GM21723 (cell line): ENCODE measurements at regions not wholly inside any gene's neighbourhood (a gene's known extent, or its start where the extent isn't known, plus 50 kb on each side); places are given as distances from the start of the nearest gene placed in this dataset.

Source experiments
- ATAC-seq: cut with Tn5 transposase; IDR thresholded peaks from one replicate; pipeline ENCODE4 v1.9.1; 2021; ENCODE audit warnings: mild to moderate bottlenecking, moderate library complexity; ENCODE audit not compliant: unreplicated experiment

GRCh38 chr2:104583811-104584210 is 270.1 kb upstream of the POU3F3 start:
- no peak for ATAC-seq

- no peak for ATAC-seq
Observed at GRCh38 chr2:104584393-104584792, 269.5 kb upstream of the POU3F3 start.

- no peak for ATAC-seq
Observed at GRCh38 chr2:104595576-104595975, 258.3 kb upstream of the POU3F3 start.

- ATAC-seq, result no peak
Observed at GRCh38 chr2:104597942-104598341, 256.0 kb upstream of the POU3F3 start.

- ATAC-seq, result no peak
Observed at GRCh38 chr2:104598636-104599035, 255.3 kb upstream of the POU3F3 start.

- ATAC-seq, result no peak
Observed at GRCh38 chr2:104599787-104600510, 254.0 kb upstream of the POU3F3 start.

GRCh38 chr2:104606056-104606455 is 247.9 kb upstream of the POU3F3 start:
- no peak for ATAC-seq

GRCh38 chr2:104616856-104617255 is 237.1 kb upstream of the POU3F3 start:
- no peak for ATAC-seq

GRCh38 chr2:104620801-104621200 is 233.1 kb upstream of the POU3F3 start:
- no peak for ATAC-seq

GRCh38 chr2:104635608-104636007 is 218.3 kb upstream of the POU3F3 start:
- no peak for ATAC-seq

GRCh38 chr2:104638190-104638858 is 215.6 kb upstream of the POU3F3 start:
- ATAC-seq, result no peak

- no peak for ATAC-seq
Observed at GRCh38 chr2:104638859-104639202, 215.1 kb upstream of the POU3F3 start.

- no peak for ATAC-seq
Observed at GRCh38 chr2:104641786-104642185, 212.1 kb upstream of the POU3F3 start.

- ATAC-seq, result no peak
Observed at GRCh38 chr2:104648376-104648775, 205.5 kb upstream of the POU3F3 start.

GRCh38 chr2:104649866-104650265 is 204.0 kb upstream of the POU3F3 start:
- ATAC-seq, result no peak

- no peak for ATAC-seq
Observed at GRCh38 chr2:104650405-104650996, 203.4 kb upstream of the POU3F3 start.

GRCh38 chr2:104654811-104655210 is 199.1 kb upstream of the POU3F3 start:
- no peak for ATAC-seq

- ATAC-seq, result no peak
Observed at GRCh38 chr2:104656571-104657163, 197.2 kb upstream of the POU3F3 start.

GRCh38 chr2:104658144-104658835 is 195.6 kb upstream of the POU3F3 start:
- ATAC-seq, result no peak

- no peak for ATAC-seq
Observed at GRCh38 chr2:104658904-104659591, 194.9 kb upstream of the POU3F3 start.

GRCh38 chr2:104660991-104661390 is 192.9 kb upstream of the POU3F3 start:
- no peak for ATAC-seq
